ENCODE measurements at regions not wholly inside any gene's neighbourhood (a gene's known extent, or its start where the extent isn't known, plus 50 kb on each side); places are given as distances from the start of the nearest gene placed in this dataset.

DNA sequence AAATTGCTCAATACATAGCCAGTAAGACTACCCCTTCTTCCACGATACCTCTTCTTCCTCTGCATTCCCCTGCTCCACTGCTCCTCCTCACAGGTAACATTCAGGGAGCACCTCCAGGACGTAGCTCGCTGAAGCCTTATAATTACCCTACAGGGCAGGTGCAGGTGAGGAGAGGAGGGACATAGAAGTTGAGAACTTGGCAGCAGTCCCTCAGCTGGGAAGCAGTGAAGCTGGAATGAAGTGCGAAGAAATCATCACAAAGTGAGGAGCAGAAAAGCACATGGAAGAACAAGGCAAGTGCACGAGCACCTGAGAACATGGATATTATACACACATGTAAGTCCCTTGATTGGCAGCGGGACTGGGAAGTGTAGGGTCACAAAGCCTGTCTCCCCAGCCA is 118.2 kb downstream of the HSD17B3 start:
- Histone ChIP-seq H3K4me1 (ENCODE audit: insufficient read depth, low read length, severe bottlenecking) (no peaks in the 10 kb centered on the region), H3K4me3 (ENCODE audit: low read depth, low read length, poor library complexity, severe bottlenecking) (no peak overlapping the region), H3K79me2 (ENCODE audit: insufficient read depth, low read length) (no peaks in the 10 kb centered on the region), H3K4me2 (ENCODE audit: low read length) (no peak overlapping the region), H3K36me3 (ENCODE audit: insufficient read depth, low read length) (no peaks in the 10 kb centered on the region), H3K27ac (ENCODE audit: low read depth, low read length, poor library complexity, severe bottlenecking) (no peak overlapping the region), H3K27me3 (ENCODE audit: insufficient read depth, low read length) (no peaks in the 10 kb centered on the region; the same call in 1 of the 2 replicates), H3K9me2 (ENCODE audit: low read depth, low read length) (no peaks in the 10 kb centered on the region), H3K9me3 (ENCODE audit: low read length) (no peaks in the 10 kb centered on the region), H4K20me1 (ENCODE audit: insufficient read depth, low read length) (no peaks in the 10 kb centered on the region), H2AFZ (ENCODE audit: low read length) (no peak overlapping the region), H3F3A (ENCODE audit: insufficient read depth, low read length) (no peaks in the 10 kb centered on the region), H3K9ac (ENCODE audit: low read length) (no peak overlapping the region)
- TF ChIP-seq, protein P1, sequence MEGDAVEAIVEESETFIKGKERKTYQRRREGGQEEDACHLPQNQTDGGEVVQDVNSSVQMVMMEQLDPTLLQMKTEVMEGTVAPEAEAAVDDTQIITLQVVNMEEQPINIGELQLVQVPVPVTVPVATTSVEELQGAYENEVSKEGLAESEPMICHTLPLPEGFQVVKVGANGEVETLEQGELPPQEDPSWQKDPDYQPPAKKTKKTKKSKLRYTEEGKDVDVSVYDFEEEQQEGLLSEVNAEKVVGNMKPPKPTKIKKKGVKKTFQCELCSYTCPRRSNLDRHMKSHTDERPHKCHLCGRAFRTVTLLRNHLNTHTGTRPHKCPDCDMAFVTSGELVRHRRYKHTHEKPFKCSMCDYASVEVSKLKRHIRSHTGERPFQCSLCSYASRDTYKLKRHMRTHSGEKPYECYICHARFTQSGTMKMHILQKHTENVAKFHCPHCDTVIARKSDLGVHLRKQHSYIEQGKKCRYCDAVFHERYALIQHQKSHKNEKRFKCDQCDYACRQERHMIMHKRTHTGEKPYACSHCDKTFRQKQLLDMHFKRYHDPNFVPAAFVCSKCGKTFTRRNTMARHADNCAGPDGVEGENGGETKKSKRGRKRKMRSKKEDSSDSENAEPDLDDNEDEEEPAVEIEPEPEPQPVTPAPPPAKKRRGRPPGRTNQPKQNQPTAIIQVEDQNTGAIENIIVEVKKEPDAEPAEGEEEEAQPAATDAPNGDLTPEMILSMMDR (IDR thresholded peaks at IDR 0.05; ENCODE audit: low read length), result no peak
- TF ChIP-seq EZH2 (IDR thresholded peaks at IDR 0.05; ENCODE audit: borderline replicate concordance, low read length), result no peak

DNA sequence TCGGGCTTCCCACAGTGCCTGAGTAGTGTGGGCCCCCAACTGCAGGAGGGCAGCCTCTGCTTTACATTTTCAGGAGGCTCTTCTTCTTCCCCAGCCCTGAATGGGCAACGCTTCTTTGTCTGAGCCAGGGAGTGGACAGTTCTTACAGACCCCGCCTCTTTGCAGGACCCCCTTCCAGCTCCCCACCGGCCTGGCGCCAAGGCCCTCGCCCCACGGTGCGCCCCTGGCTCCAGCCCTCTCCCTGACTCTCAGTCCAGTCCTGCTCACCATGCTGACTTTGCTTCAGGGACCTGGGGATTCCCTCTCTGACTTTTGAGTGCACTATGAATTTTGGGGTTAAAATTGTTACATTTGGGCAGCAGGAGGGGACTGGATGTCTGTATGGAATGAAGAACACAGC is 123.8 kb downstream of the HSD17B3 start:
- H3K27me3 ChIP-seq (ENCODE audit: insufficient read depth, low read length), result no peaks in the 10 kb centered on the region; the same call in 1 of the 2 replicates

DNA sequence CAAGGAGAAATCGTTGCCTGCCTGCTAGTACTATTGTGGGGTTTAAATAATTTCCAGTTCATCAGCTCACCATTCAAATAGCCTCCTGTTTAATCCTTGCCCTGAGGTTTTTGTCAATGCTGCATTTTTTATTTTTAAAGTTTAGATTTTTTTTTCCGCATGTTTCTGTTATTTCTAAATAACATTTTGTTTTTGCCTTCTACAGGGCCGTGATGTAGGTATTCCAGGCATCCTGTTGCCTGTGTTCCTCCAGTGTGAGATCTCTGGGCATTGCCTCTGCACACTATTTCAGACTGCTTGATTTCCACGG is 124.3 kb downstream of the HSD17B3 start:
- Histone ChIP-seq H3K4me1 (ENCODE audit: insufficient read depth, low read length, severe bottlenecking) (no peaks in the 10 kb centered on the region), H3K9me3 (ENCODE audit: low read length) (no peaks in the 10 kb centered on the region), H3K79me2 (ENCODE audit: insufficient read depth, low read length) (no peaks in the 10 kb centered on the region), H3K9ac (ENCODE audit: low read length) (no peak overlapping the region), H3K4me2 (ENCODE audit: low read length) (no peak overlapping the region), H3K27me3 (ENCODE audit: insufficient read depth, low read length) (no peaks in the 10 kb centered on the region; the same call in 1 of the 2 replicates), H2AFZ (ENCODE audit: low read length) (no peak overlapping the region), H3K9me2 (ENCODE audit: low read depth, low read length) (no peaks in the 10 kb centered on the region), H3K4me3 (ENCODE audit: low read depth, low read length, poor library complexity, severe bottlenecking) (no peak overlapping the region), H4K20me1 (ENCODE audit: insufficient read depth, low read length) (no peaks in the 10 kb centered on the region), H3K27ac (ENCODE audit: low read depth, low read length, poor library complexity, severe bottlenecking) (no peak overlapping the region), H3F3A (ENCODE audit: insufficient read depth, low read length) (no peaks in the 10 kb centered on the region), H3K36me3 (ENCODE audit: insufficient read depth, low read length) (no peaks in the 10 kb centered on the region)
- no peak for TF ChIP-seq EZH2 (IDR thresholded peaks at IDR 0.05; ENCODE audit: borderline replicate concordance, low read length)
- TF ChIP-seq, protein P1 (IDR thresholded peaks at IDR 0.05; ENCODE audit: low read length), result no peak

More for the DNA sequence above, 123.8 kb downstream of the HSD17B3 start:
- Histone ChIP-seq H3K9me3 (ENCODE audit: low read length) (no peaks in the 10 kb centered on the region), H4K20me1 (ENCODE audit: insufficient read depth, low read length) (no peaks in the 10 kb centered on the region), H2AFZ (ENCODE audit: low read length) (no peak overlapping the region), H3F3A (ENCODE audit: insufficient read depth, low read length) (no peaks in the 10 kb centered on the region), H3K9me2 (ENCODE audit: low read depth, low read length) (no peaks in the 10 kb centered on the region), H3K4me3 (ENCODE audit: low read depth, low read length, poor library complexity, severe bottlenecking) (no peak overlapping the region), H3K4me1 (ENCODE audit: insufficient read depth, low read length, severe bottlenecking) (no peaks in the 10 kb centered on the region), H3K4me2 (ENCODE audit: low read length) (no peak overlapping the region), H3K9ac (ENCODE audit: low read length) (no peak overlapping the region), H3K79me2 (ENCODE audit: insufficient read depth, low read length) (no peaks in the 10 kb centered on the region), H3K36me3 (ENCODE audit: insufficient read depth, low read length) (no peaks in the 10 kb centered on the region), H3K27ac (ENCODE audit: low read depth, low read length, poor library complexity, severe bottlenecking) (no peak overlapping the region)
- no peak for TF ChIP-seq EZH2 (IDR thresholded peaks at IDR 0.05; ENCODE audit: borderline replicate concordance, low read length)
- TF ChIP-seq, protein P1 (IDR thresholded peaks at IDR 0.05; ENCODE audit: low read length), result no peak
